Prostate gland (tissue), 1 donor: ENCODE measurements at regions not wholly inside any gene's neighbourhood (a gene's known extent, or its start where the extent isn't known, plus 50 kb on each side); places are given as distances from the start of the nearest gene placed in this dataset.

ENCODE experiments used
- POLR2A ChIP-seq: fragments of 450-650 bp; IDR thresholded peaks from one replicate; pipeline ENCODE4 v1.6.1; 2016; ENCODE audit warnings: antibody characterized with exemption, mild to moderate bottlenecking
- POLR2AphosphoS5 ChIP-seq: sonication (generic); formaldehyde crosslinking; IDR thresholded peaks from one replicate; pipeline ENCODE4 v1.6.1; 2017; ENCODE audit warnings: antibody characterized with exemption

DNA sequence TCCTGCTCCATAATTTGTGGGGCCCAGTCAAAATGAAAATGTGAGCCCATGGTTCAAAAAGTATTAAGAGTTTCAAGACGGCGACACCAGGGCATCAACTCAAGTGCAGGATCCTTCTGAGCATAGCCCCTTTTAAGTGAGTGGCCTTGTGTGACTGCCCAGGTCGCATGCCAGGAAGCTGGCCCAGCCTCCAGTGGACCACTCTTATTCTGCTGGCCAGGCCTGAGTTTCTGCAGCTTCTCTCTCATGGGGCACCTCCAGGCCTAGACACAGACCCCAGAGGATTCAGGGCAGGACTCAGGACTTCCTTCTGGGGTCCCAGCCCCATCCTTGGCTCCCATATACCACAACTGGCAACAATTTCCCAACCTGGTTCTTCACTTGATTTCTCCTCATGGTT, 83.5 kb upstream of the HAAO start:
- TF ChIP-seq POLR2A: no peak
- no peak for TF ChIP-seq POLR2AphosphoS5
